HG03571 (cell line): ENCODE measurements at regions not wholly inside any gene's neighbourhood (a gene's known extent, or its start where the extent isn't known, plus 50 kb on each side); places are given as distances from the start of the nearest gene placed in this dataset.

Source experiments
- ATAC-seq: cut with Tn5 transposase; IDR thresholded peaks from one replicate; pipeline ENCODE4 v1.9.1; 2021; ENCODE audit not compliant: unreplicated experiment

- ATAC-seq, result no peak
These were observed 617.1 kb downstream of the BRD1 start for GRCh38 chr22:49210606-49211005.

- ATAC-seq, result no peak
These were observed 618.0 kb downstream of the BRD1 start for GRCh38 chr22:49209452-49210195.

GRCh38 chr22:49208768-49209252 is 618.9 kb downstream of the BRD1 start:
- ATAC-seq, result no peak

GRCh38 chr22:49208004-49208402 is 619.7 kb downstream of the BRD1 start:
- ATAC-seq, result no peak

GRCh38 chr22:49207008-49208003 is 620.4 kb downstream of the BRD1 start:
- ATAC-seq, result no peak

- no peak for ATAC-seq
These were observed 621.4 kb downstream of the BRD1 start for GRCh38 chr22:49206281-49206680.

GRCh38 chr22:49205483-49205800 is 622.2 kb downstream of the BRD1 start:
- ATAC-seq, result no peak

- ATAC-seq, result no peak
These were observed 622.8 kb downstream of the BRD1 start for GRCh38 chr22:49204599-49205482.

- no peak for ATAC-seq
These were observed 623.6 kb downstream of the BRD1 start for GRCh38 chr22:49203859-49204598.

GRCh38 chr22:49203091-49203858 is 624.4 kb downstream of the BRD1 start:
- no peak for ATAC-seq

GRCh38 chr22:49202226-49202625 is 625.4 kb downstream of the BRD1 start:
- no peak for ATAC-seq

- ATAC-seq, result no peak
These were observed 626.4 kb downstream of the BRD1 start for GRCh38 chr22:49201046-49201970.

- ATAC-seq, result no peak
These were observed 628.4 kb downstream of the BRD1 start for GRCh38 chr22:49199224-49199623.

- ATAC-seq, result no peak
These were observed 629.0 kb downstream of the BRD1 start for GRCh38 chr22:49198705-49199084.

- ATAC-seq, result no peak
These were observed 629.5 kb downstream of the BRD1 start for GRCh38 chr22:49197986-49198704.

GRCh38 chr22:49197505-49197904 is 630.2 kb downstream of the BRD1 start:
- ATAC-seq, result no peak

GRCh38 chr22:49196046-49196511 is 631.6 kb downstream of the BRD1 start:
- ATAC-seq, result no peak

- no peak for ATAC-seq
These were observed 632.0 kb downstream of the BRD1 start for GRCh38 chr22:49195636-49196035.
